ENCODE measurements at regions not wholly inside any gene's neighbourhood (a gene's known extent, or its start where the extent isn't known, plus 50 kb on each side); places are given as distances from the start of the nearest gene placed in this dataset.
"Not testable (repeated sequence)": the region's sequence is repeated elsewhere in the genome, so short reads cannot be mapped to it uniquely, and the experiment has no call there.

- no peak for DNase-seq
Measured at GRCh38 chr20:47847884-47848485, 62.7 kb upstream of the SULF2 start.

- not testable (repeated sequence) for DNase-seq
Measured at GRCh38 chr20:47847220-47847619, 61.9 kb upstream of the SULF2 start.

GRCh38 chr20:47846651-47847050, 61.4 kb upstream of the SULF2 start:
- not testable (repeated sequence) for DNase-seq

GRCh38 chr20:47845382-47845977, 60.2 kb upstream of the SULF2 start:
- not testable (repeated sequence) for DNase-seq

GRCh38 chr20:47844568-47844906, 59.3 kb upstream of the SULF2 start:
- not testable (repeated sequence) for DNase-seq

GRCh38 chr20:47843886-47844567, 58.7 kb upstream of the SULF2 start:
- DNase-seq: no peak

- DNase-seq: not testable (repeated sequence)
Measured at GRCh38 chr20:47842950-47843349, 57.7 kb upstream of the SULF2 start.

- not testable (repeated sequence) for DNase-seq
Measured at GRCh38 chr20:47842004-47842403, 56.7 kb upstream of the SULF2 start.

GRCh38 chr20:47836256-47836817, 51.1 kb upstream of the SULF2 start:
- not testable (repeated sequence) for DNase-seq
